C4-2B (cell line): ENCODE measurements at regions not wholly inside any gene's neighbourhood (a gene's known extent, or its start where the extent isn't known, plus 50 kb on each side); places are given as distances from the start of the nearest gene placed in this dataset.

ENCODE experiments used
- ZFX ChIP-seq: fragments of 450-650 bp; IDR thresholded peaks from 2 replicates; pipeline ENCODE4 v1.6.1; 2017
- TF ChIP-seq, protein P1 (sequence below): fragments of 450-650 bp; conservative IDR thresholded peaks from 2 replicates; pipeline ENCODE4 v1.5.1; 2017; ENCODE audit warnings: mild to moderate bottlenecking

DNA sequence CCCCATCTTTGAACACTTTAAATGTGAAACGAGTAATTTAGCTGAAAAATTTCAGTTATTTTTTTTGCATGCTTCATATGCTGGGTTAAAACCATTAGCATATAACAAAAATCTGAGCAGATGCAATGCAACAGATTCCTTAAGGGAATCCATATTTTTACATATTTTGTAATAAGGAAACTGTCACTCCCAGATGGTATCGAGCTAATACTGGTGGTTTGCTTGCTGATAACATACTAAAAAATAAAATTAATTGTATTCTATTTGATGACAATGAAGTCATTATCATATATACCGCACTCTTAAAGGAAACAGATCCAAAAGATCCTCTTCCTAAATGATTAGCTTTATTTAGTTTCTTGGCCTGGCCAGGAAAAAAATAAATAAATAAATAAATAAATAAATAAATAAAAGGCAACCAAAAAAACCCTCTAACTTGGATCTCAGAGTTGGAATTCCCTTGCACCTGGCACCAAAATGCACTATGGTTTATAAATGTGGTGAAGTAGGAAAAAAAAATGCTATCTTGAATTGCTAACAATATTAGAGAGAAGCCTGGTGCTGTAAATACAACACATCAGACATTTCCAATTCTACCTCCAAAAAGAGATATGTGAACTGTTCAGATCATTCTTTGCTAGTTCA is 503.2 kb upstream of the ARRDC4 start:
- TF ChIP-seq, protein P1, sequence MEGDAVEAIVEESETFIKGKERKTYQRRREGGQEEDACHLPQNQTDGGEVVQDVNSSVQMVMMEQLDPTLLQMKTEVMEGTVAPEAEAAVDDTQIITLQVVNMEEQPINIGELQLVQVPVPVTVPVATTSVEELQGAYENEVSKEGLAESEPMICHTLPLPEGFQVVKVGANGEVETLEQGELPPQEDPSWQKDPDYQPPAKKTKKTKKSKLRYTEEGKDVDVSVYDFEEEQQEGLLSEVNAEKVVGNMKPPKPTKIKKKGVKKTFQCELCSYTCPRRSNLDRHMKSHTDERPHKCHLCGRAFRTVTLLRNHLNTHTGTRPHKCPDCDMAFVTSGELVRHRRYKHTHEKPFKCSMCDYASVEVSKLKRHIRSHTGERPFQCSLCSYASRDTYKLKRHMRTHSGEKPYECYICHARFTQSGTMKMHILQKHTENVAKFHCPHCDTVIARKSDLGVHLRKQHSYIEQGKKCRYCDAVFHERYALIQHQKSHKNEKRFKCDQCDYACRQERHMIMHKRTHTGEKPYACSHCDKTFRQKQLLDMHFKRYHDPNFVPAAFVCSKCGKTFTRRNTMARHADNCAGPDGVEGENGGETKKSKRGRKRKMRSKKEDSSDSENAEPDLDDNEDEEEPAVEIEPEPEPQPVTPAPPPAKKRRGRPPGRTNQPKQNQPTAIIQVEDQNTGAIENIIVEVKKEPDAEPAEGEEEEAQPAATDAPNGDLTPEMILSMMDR = no peak
- TF ChIP-seq ZFX = no peak
